SU-DHL-6 (cell line): ENCODE measurements at regions not wholly inside any gene's neighbourhood (a gene's known extent, or its start where the extent isn't known, plus 50 kb on each side); places are given as distances from the start of the nearest gene placed in this dataset.

Experiments
- H2AFZ ChIP-seq: fragments of 200-600 bp; sonication (generic); 2 replicates; pipeline ENCODE4 v1.6.1; 2014; ENCODE audit warnings: low read depth, mild to moderate bottlenecking, moderate library complexity, mixed read lengths, antibody characterized with exemption, low read length; ENCODE audit not compliant: severe bottlenecking
- H3F3A ChIP-seq: fragments of 200-600 bp; shearing (Covaris generic); 2 replicates; pipeline ENCODE4 v1.6.0; 2016; ENCODE audit warnings: antibody characterized with exemption, mild to moderate bottlenecking; ENCODE audit not compliant: insufficient read depth
- H3K27ac ChIP-seq: fragments of 200-600 bp; sonication (generic); 2 replicates; pipeline ENCODE4 v1.5.1; 2016; ENCODE audit warnings: low read depth, mild to moderate bottlenecking, low read length, moderate library complexity, mixed read lengths
- H3K27me3 ChIP-seq: fragments of 200-600 bp; sonication (generic), shearing (Covaris generic); 2 replicates; pipeline ENCODE4 v1.6.0; 2014; ENCODE audit warnings: mild to moderate bottlenecking, low read length
- H3K36me3 ChIP-seq: fragments of 200-600 bp; sonication (generic); 2 replicates; pipeline ENCODE4 v1.6.1; 2014; ENCODE audit warnings: mild to moderate bottlenecking, low read length, mixed read lengths
- H3K4me2 ChIP-seq: fragments of 300-600, 200-600 bp; shearing (Covaris generic), sonication (generic); 2 replicates; pipeline ENCODE4 v1.6.0; 2014; ENCODE audit warnings: low read length, low read depth, mild to moderate bottlenecking; ENCODE audit not compliant: poor library complexity, severe bottlenecking
- H3K4me3 ChIP-seq: fragments of 200-600 bp; sonication (generic); 2 replicates; pipeline ENCODE4 v1.5.1; 2014; ENCODE audit warnings: antibody characterized with exemption, low read length, mild to moderate bottlenecking, mixed read lengths; ENCODE audit not compliant: insufficient read depth, poor library complexity, severe bottlenecking
- H3K79me2 ChIP-seq: fragments of 200-600 bp; sonication (generic); 2 replicates; pipeline ENCODE4 v1.6.1; 2014; ENCODE audit warnings: mild to moderate bottlenecking, low read length, moderate library complexity; ENCODE audit not compliant: insufficient read depth
- H3K9ac ChIP-seq: fragments of 200-600 bp; sonication (generic); 2 replicates; pipeline ENCODE4 v1.7.0; 2014; ENCODE audit warnings: mild to moderate bottlenecking, low read length
- H3K9me2 ChIP-seq: fragments of 200-600 bp; sonication (generic); replicated peaks from 2 replicates; pipeline ENCODE4 v1.6.1; 2014; ENCODE audit warnings: low read length; ENCODE audit not compliant: insufficient read depth
- H3K9me3 ChIP-seq: fragments of 200-600 bp; sonication (generic); 2 replicates; pipeline ENCODE4 v1.6.1; 2014; ENCODE audit warnings: low read length, mixed read lengths; ENCODE audit not compliant: insufficient read depth
- H4K20me1 ChIP-seq: fragments of 200-600 bp; sonication (generic); 2 replicates; pipeline ENCODE4 v1.6.1; 2014; ENCODE audit warnings: low read depth, mild to moderate bottlenecking, antibody characterized with exemption, low read length, moderate library complexity, mixed read lengths
- CTCF ChIP-seq: fragments of 200-600 bp; sonication (generic); IDR thresholded peaks from one replicate; pipeline ENCODE4 v1.5.1; 2017; ENCODE audit warnings: antibody characterized with exemption, mild to moderate bottlenecking, low read length, moderate library complexity; ENCODE audit not compliant: insufficient read depth, poor library complexity, severe bottlenecking
- EZH2phosphoT487 ChIP-seq: fragments of 200-600 bp; sonication (generic), shearing (Covaris generic); conservative IDR thresholded peaks from 2 replicates; pipeline ENCODE4 v1.6.1; 2018; ENCODE audit warnings: mild to moderate bottlenecking, antibody characterized with exemption, low read length, moderate library complexity, mixed read lengths

DNA sequence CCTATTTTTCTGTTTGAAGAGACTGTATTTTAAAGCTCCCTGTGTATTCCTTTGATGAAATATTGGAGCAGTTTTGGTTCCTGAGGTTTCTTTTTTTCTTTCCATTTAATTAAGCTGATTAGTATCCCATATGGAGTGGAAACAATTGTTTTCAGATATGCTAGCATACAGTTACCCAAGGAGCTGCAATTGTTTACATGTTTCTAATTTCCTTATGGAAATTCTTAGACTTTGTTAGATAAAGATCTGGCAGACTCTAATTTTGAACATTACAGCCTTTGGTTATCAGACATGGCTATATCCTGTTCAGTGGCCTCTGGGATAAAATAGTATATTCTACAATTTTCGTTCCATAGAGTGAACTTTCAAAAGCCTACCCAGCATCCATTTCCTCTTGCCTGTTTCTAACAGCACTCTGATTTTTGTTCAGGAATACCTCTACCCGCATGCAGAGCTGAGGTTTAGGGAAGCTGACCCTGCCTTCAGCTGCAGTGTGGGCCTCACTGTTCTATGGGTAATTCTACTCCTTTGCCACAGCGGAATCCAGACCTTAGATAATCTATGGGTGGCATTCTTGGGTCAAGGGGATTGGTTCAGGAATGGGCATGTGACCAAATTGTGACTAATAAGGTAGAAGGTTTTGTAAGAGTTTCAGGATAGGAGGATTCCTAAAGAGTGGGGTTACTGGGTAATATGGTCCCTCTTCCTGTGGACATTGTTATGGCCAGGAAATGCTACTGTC lies 161.1 kb upstream of the ANKRD28 start:
- Histone ChIP-seq H3K79me2 (no peaks in the 10 kb centered on the region), H3K4me3 (no peak overlapping the region), H2AFZ (no peak overlapping the region), H4K20me1 (no peaks in the 10 kb centered on the region), H3F3A (no peaks in the 10 kb centered on the region), H3K4me2 (no peak overlapping the region), H3K9ac (no peak overlapping the region), H3K9me3 (no peaks in the 10 kb centered on the region), H3K27ac (no peak overlapping the region), H3K27me3 (no peaks in the 10 kb centered on the region), H3K36me3 (no peaks in the 10 kb centered on the region), H3K9me2 (no peaks in the 10 kb centered on the region)
- TF ChIP-seq EZH2phosphoT487 (no peak), CTCF (no peak)

DNA sequence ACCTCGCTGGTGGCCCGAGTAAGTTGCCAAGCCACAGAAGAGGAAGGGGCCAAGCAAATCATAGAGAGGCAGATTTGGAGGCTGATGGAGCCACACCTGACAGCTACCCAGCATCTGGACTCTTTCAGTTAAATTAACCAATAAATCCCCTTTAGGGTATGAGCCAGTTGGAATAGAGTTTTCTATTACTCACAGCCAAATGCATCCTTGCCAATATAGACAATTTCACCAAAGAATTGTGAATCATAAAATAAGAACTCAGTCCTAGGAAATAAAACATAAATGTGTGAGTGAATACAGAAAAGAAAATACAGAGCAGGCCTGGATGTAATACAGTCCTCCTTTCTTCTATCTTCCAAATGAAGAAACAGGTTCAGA lies 161.6 kb upstream of the ANKRD28 start:
- Histone ChIP-seq H3K27ac (no peak overlapping the region), H3F3A (no peaks in the 10 kb centered on the region), H3K79me2 (no peaks in the 10 kb centered on the region), H3K4me2 (no peak overlapping the region), H3K9me3 (no peaks in the 10 kb centered on the region), H3K4me3 (no peak overlapping the region), H4K20me1 (no peaks in the 10 kb centered on the region), H3K9ac (no peak overlapping the region), H2AFZ (no peak overlapping the region), H3K36me3 (no peaks in the 10 kb centered on the region), H3K9me2 (no peaks in the 10 kb centered on the region), H3K27me3 (no peaks in the 10 kb centered on the region)
- TF ChIP-seq EZH2phosphoT487 (no peak), CTCF (no peak)

DNA sequence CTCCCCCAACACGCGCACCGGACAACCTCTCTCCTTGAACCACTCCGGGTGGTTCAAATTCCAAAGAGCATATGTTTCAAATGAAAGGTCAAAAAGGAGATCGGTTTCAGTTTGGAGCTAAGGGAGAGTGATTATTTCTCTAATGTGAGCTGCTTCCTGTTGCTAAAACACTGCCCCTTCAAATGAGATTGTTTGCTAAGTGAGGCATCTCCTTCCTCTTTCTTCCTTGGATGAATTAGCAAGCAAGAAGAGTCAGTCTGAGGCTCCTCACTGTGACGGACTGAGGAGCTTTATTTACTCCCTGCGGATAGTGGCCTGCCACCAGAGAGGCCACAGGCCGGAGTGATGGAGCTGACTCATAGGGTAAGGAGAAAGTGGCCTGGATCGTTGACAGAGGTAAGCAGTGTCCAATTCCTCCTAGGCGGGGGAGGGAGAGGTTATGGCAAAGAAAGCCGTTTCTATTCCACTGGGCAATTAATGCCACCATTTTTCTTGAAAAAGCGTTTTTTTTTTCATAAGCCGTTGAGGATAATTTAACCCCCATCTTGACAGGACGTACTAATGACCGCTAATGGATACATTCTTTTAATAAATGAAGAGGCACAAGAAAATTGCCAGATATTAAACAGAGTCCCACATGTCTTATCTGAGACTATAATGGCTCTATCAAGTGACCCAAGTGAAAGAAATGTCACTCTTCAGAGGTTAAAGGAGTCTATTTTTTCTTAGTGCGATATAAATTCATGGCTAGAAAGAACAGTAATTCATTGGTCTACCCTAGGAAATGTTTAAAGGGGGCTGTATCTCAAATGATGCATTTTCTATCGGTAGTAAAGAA lies 167.0 kb upstream of the ANKRD28 start:
- H4K20me1 ChIP-seq: no peaks in the 10 kb centered on the region
- H3K36me3 ChIP-seq: no peaks in the 10 kb centered on the region
- H3K4me2 ChIP-seq: no peak overlapping the region
- no peak overlapping the region for H2AFZ ChIP-seq
- H3K27ac ChIP-seq: no peak overlapping the region
- TF ChIP-seq CTCF (no peak), EZH2phosphoT487 (no peak)
- no peaks in the 10 kb centered on the region for H3K9me2 ChIP-seq
- no peaks in the 10 kb centered on the region for H3F3A ChIP-seq
- no peaks in the 10 kb centered on the region for H3K9me3 ChIP-seq
- H3K79me2 ChIP-seq: no peaks in the 10 kb centered on the region
- H3K27me3 ChIP-seq: no peaks in the 10 kb centered on the region
- no peak overlapping the region for H3K9ac ChIP-seq
- H3K4me3 ChIP-seq: no peak overlapping the region
